A549 (cell line): ENCODE measurements at regions not wholly inside any gene's neighbourhood (a gene's known extent, or its start where the extent isn't known, plus 50 kb on each side); places are given as distances from the start of the nearest gene placed in this dataset.

Experiments used
- ATAC-seq, 2 experiments: fragments of 200-7000 bp in 1 of 2; fragments of >200 bp in 1 of 2; cut with Nextera tagmentation in 1 of 2; cut with Tn5 transposase in 1 of 2; 3 replicates each; pipeline versions ENCODE4 v1.8.0 to v1.9.1; 2018 to 2020; ENCODE audit warnings: mild to moderate bottlenecking in 1 of 2, moderate library complexity in 1 of 2
- CTCF ChIA-PET: fragments of 300-600 bp; sonication (Branson Sonifier 250); formaldehyde crosslinking; extraction: SDS; loops from one replicate; lab custom pipeline; 2021; ENCODE audit warnings: antibody characterized with exemption, inconsistent platforms; lab: Yijun Ruan, JAX
- POLR2A ChIA-PET: fragments of 350-600 bp; formaldehyde crosslinking; extraction: SDS; loops from one replicate; lab custom pipeline; 2021; ENCODE audit warnings: antibody characterized with exemption, inconsistent platforms; lab: Yijun Ruan, JAX
- DNase-seq, 2 experiments: peaks; one replicate each; pipeline versions ENCODE4 v3.0.0 to v3.0.0-alpha.2; 2011 to 2016; ENCODE audit warnings: low read depth in 1 of 2, low spot score in 1 of 2
- FAIRE-seq: peaks from 2 replicates; lab custom pipeline; 2011; peaks lifted over from hg19 to GRCh38; lab: Jason Lieb, UNC
- H3K27ac ChIP-seq, 2 experiments: fragments of >200 bp; sonication (Bioruptor Twin); formaldehyde crosslinking; 3 replicates each; pipeline ENCODE4 v1.5.1; 2016 to 2017
- H3K4me1 ChIP-seq: fragments of >200 bp; sonication (Bioruptor Twin); formaldehyde crosslinking; 3 replicates; pipeline ENCODE4 v1.6.1; 2016
- H3K4me2 ChIP-seq: fragments of >200 bp; sonication (Bioruptor Twin); formaldehyde crosslinking; 3 replicates; pipeline ENCODE4 v1.6.1; 2016
- H3K4me3 ChIP-seq: fragments of >200 bp; sonication (Bioruptor Twin); formaldehyde crosslinking; 3 replicates; pipeline ENCODE4 v1.5.1; 2016
- H3K9me3 ChIP-seq: fragments of >200 bp; sonication (Bioruptor Twin); formaldehyde crosslinking; 3 replicates; pipeline ENCODE4 v1.6.1; 2016
- ATOH8 ChIP-seq: fragments of 250-450 bp; sonication (Bioruptor Pico); IDR thresholded peaks from 2 replicates; pipeline ENCODE4 v1.5.0; 2020; ENCODE audit warnings: low read depth, mild to moderate bottlenecking, moderate library complexity
- BCL3 ChIP-seq: fragments of >200 bp; sonication (Bioruptor Twin); formaldehyde crosslinking; IDR thresholded peaks from 3 replicates; pipeline ENCODE4 v1.6.1; 2016
- BHLHE40 ChIP-seq: IDR thresholded peaks from 2 replicates; pipeline ENCODE4 v1.6.1; 2012; ENCODE audit warnings: low read depth, low read length, inconsistent platforms
- CBX2 ChIP-seq: fragments of 200-600 bp; sonication (generic); IDR thresholded peaks from 2 replicates; pipeline ENCODE4 v1.6.1; 2016; ENCODE audit warnings: low read depth, mild to moderate bottlenecking, borderline replicate concordance
- CEBPB ChIP-seq, 2 experiments: fragments of >200 bp in 1 of 2; sonication (Bioruptor Twin) in 1 of 2; formaldehyde crosslinking in 1 of 2; IDR thresholded peaks; 2 replicates each; pipeline ENCODE4 v1.6.1; 2012 to 2016
- CTCF ChIP-seq: fragments of >200 bp; sonication (Bioruptor Twin); formaldehyde crosslinking; IDR thresholded peaks from 3 replicates; pipeline ENCODE4 v1.5.1; 2016
- E2F6 ChIP-seq: IDR thresholded peaks from 2 replicates; pipeline ENCODE4 v1.6.1; 2012; ENCODE audit warnings: low read depth, borderline replicate concordance
- EHF ChIP-seq: fragments of 250-450 bp; sonication (Bioruptor Pico); IDR thresholded peaks from 2 replicates; pipeline ENCODE4 v1.5.0; 2020; ENCODE audit warnings: mild to moderate bottlenecking
- EP300 ChIP-seq, 2 experiments: fragments of >200 bp; sonication (Bioruptor Twin); formaldehyde crosslinking; IDR thresholded peaks; 2 replicates in 1 of 2; 3 replicates in 1 of 2; pipeline ENCODE4 v1.6.1; 2016 to 2017
- ESRRA ChIP-seq: fragments of 150-350 bp; IDR thresholded peaks from 2 replicates; pipeline ENCODE4 v1.6.1; 2014; ENCODE audit warnings: mild to moderate bottlenecking, low read length, borderline replicate concordance
- HDAC2 ChIP-seq: fragments of 200-600 bp; sonication (generic); IDR thresholded peaks from 2 replicates; pipeline ENCODE4 v1.6.1; 2016
- HES2 ChIP-seq: fragments of >200 bp; sonication (Bioruptor Twin); formaldehyde crosslinking; IDR thresholded peaks from 2 replicates; pipeline ENCODE4 v1.6.1; 2016
- HEYL ChIP-seq: fragments of 250-450 bp; sonication (Bioruptor Pico); IDR thresholded peaks from 2 replicates; pipeline ENCODE4 v1.8.0; 2021; ENCODE audit warnings: mild to moderate bottlenecking, moderate library complexity
- HOXA7 ChIP-seq: fragments of 250-450 bp; sonication (Bioruptor Pico); IDR thresholded peaks from 2 replicates; pipeline ENCODE4 v1.5.0; 2020; ENCODE audit warnings: mild to moderate bottlenecking, moderate library complexity
- HOXB13 ChIP-seq: fragments of 250-450 bp; sonication (Bioruptor Pico); IDR thresholded peaks from 2 replicates; pipeline ENCODE4 v1.5.0; 2020; ENCODE audit warnings: low read depth, mild to moderate bottlenecking, moderate library complexity
- HOXB5 ChIP-seq: fragments of 250-450 bp; sonication (Bioruptor Pico); IDR thresholded peaks from 2 replicates; pipeline ENCODE4 v1.5.0; 2020; ENCODE audit warnings: mild to moderate bottlenecking, moderate library complexity
- JUN ChIP-seq, 2 experiments: fragments of >200 bp; sonication (Bioruptor Twin); formaldehyde crosslinking; IDR thresholded peaks; 2 replicates in 1 of 2; 3 replicates in 1 of 2; pipeline ENCODE4 v1.6.1; 2016 to 2017
- JUNB ChIP-seq: fragments of >200 bp; sonication (Bioruptor Twin); formaldehyde crosslinking; IDR thresholded peaks from 2 replicates; pipeline ENCODE4 v1.6.1; 2016
- MAFK ChIP-seq: fragments of 450-650 bp; IDR thresholded peaks from 2 replicates; pipeline ENCODE4 v1.6.1; 2014; ENCODE audit not compliant: partially characterized antibody
- MAX ChIP-seq: IDR thresholded peaks from 2 replicates; pipeline ENCODE4 v1.6.1; 2012
- MYC ChIP-seq: IDR thresholded peaks from 2 replicates; pipeline ENCODE4 v1.6.1; 2012; ENCODE audit warnings: mild to moderate bottlenecking, inconsistent platforms, low read length, improper control_type of control experiment, borderline replicate concordance
- POLR2A ChIP-seq: IDR thresholded peaks from 2 replicates; pipeline ENCODE4 v1.6.1; 2012; ENCODE audit warnings: mild to moderate bottlenecking, low read length
- RAD21 ChIP-seq, 2 experiments: fragments of >200 bp in 1 of 2; sonication (Bioruptor Twin) in 1 of 2; formaldehyde crosslinking in 1 of 2; IDR thresholded peaks in 1 of 2; conservative IDR thresholded peaks in 1 of 2; 2 replicates in 1 of 2; 3 replicates in 1 of 2; pipeline ENCODE4 v1.6.1; 2012 to 2018; ENCODE audit warnings: inconsistent platforms in 1 of 2
- REST ChIP-seq: fragments of 200-600 bp; sonication (generic); IDR thresholded peaks from 2 replicates; pipeline ENCODE4 v1.6.1; 2016; ENCODE audit warnings: antibody characterized with exemption, mild to moderate bottlenecking, moderate library complexity
- RFX5 ChIP-seq: fragments of 450-650 bp; IDR thresholded peaks from 2 replicates; pipeline ENCODE4 v1.7.1; 2014; ENCODE audit warnings: antibody characterized with exemption, mild to moderate bottlenecking, moderate library complexity
- SMC3 ChIP-seq: fragments of >200 bp; sonication (Bioruptor Twin); formaldehyde crosslinking; IDR thresholded peaks from 3 replicates; pipeline ENCODE4 v1.6.1; 2018; ENCODE audit warnings: inconsistent platforms
- ZNF302 ChIP-seq: fragments of 250-450 bp; sonication (Bioruptor Pico); IDR thresholded peaks from 2 replicates; pipeline ENCODE4 v1.9.0; 2021; ENCODE audit warnings: inconsistent platforms, mild to moderate bottlenecking, moderate library complexity
- WGBS: methylation state at CpG from one replicate; pipeline ENCODE4 v1.1.6; 2017; ENCODE audit errors: missing lambda C conversion rate; 5-methylcytosine and 5-hydroxymethylcytosine counted together

- ChIA-PET CTCF (interaction anchor here (0.5 to 7.0 kb wide), 72 partner anchors 9 to 435 kb away, joined by 3 to 87 read pairs (median 4); partner anchors contain the start of genes RPS27L and TPM1), POLR2A (interaction anchor here (0.7 to 1.8 kb wide), 6 partner anchors 43 to 272 kb away, joined by 3 to 22 read pairs (median 4); partner anchors contain the start of gene TPM1)
- peak; percentile 93 to 95 for ATAC-seq
- DNase-seq = peak; percentile 81 to 90
- no peak overlapping the region for H3K4me3 ChIP-seq
- H3K9me3 ChIP-seq = no peaks in the 10 kb centered on the region
- WGBS = 47% methylated on average over 11 of the region's 11 CpGs
- peak; percentile 98 for FAIRE-seq
- H3K4me1 ChIP-seq = peaks cover 42% of the 10 kb centered on the region
- peak overlapping the region; percentile 71 to 82 for H3K27ac ChIP-seq
- peak overlapping the region; percentile 48 for H3K4me2 ChIP-seq
- TF ChIP-seq JUN (IDR thresholded peaks at IDR 0.05) = 0 out of 5 replicates have a peak, but pooled peaks of 1 of the 2 experiments have one; percentile 36
- no peak for TF ChIP-seq JUNB
- peak; percentile 19; the same call in 1 of the 2 replicates for TF ChIP-seq E2F6
- peak; percentile 76 for TF ChIP-seq MYC
- TF ChIP-seq HOXA7 = no peak
- TF ChIP-seq CEBPB (IDR thresholded peaks at IDR 0.05) = 0 out of 4 replicates have a peak, but pooled peaks of 1 of the 2 experiments have one; percentile 39
- no peak for TF ChIP-seq EP300 (IDR thresholded peaks at IDR 0.05)
- TF ChIP-seq HOXB5 (CRISPR knock-in tag) = 0 out of 2 replicates have a peak, but pooled peaks have one; percentile 16
- peak; percentile 46; the same call in 1 of the 2 replicates for TF ChIP-seq ATOH8 (CRISPR knock-in tag)
- TF ChIP-seq MAX = peak; percentile 80
- TF ChIP-seq RFX5 = 0 out of 2 replicates have a peak, but pooled peaks have one; percentile 19
- no peak for TF ChIP-seq HEYL (CRISPR knock-in tag)
- peak; percentile 16; the same call in 1 of the 2 replicates for TF ChIP-seq HOXB13
- TF ChIP-seq CTCF = peak; percentile 98
- TF ChIP-seq SMC3 = peak; percentile 98
- TF ChIP-seq MAFK = no peak
- TF ChIP-seq RAD21 (conservative IDR thresholded peaks at IDR 0.05 in 1 of 2, IDR thresholded peaks at IDR 0.05 in 1 of 2) = peak; percentile 100
- TF ChIP-seq HDAC2 = no peak
- no peak for TF ChIP-seq BHLHE40
Observed at GRCh38 chr15:62782071-62782841, 260.3 kb upstream of the TPM1 start.

- CTCF ChIA-PET = interaction anchor here (0.6 to 7.0 kb wide), 60 partner anchors 9 to 420 kb away, joined by 3 to 87 read pairs (median 5); partner anchors contain the start of gene TPM1
- no peak for ATAC-seq
- TF ChIP-seq EHF (no peak), CBX2 (no peak), SMC3 (no peak), ZNF302 (CRISPR knock-in tag) (no peak), HES2 (no peak), POLR2A (no peak), BCL3 (no peak), REST (no peak), ESRRA (no peak), E2F6 (no peak), MYC (no peak)
Observed at GRCh38 chr15:62782896-62783295, 259.7 kb upstream of the TPM1 start.

More at GRCh38 chr15:62782896-62783295, 259.7 kb upstream of the TPM1 start:
- DNase-seq = no peak
- Histone ChIP-seq H3K4me2 (peak overlapping the region; percentile 48), H3K4me1 (peaks cover 42% of the 10 kb centered on the region), H3K4me3 (no peak overlapping the region), H3K27ac (peak overlapping the region; percentile 71 to 82), H3K9me3 (no peaks in the 10 kb centered on the region)
- FAIRE-seq = no peak
- 70% methylated on average over 1 of the region's 1 CpG for WGBS
- POLR2A ChIA-PET = interaction anchor here (0.7 to 1.8 kb wide), 5 partner anchors 43 to 271 kb away, joined by 3 to 22 read pairs (median 4); partner anchors contain the start of gene TPM1
